H1 (cell line): ENCODE measurements at regions not wholly inside any gene's neighbourhood (a gene's known extent, or its start where the extent isn't known, plus 50 kb on each side); places are given as distances from the start of the nearest gene placed in this dataset.

Experiments used
- CTCF ChIA-PET: fragments of 300-600 bp; sonication (Branson Sonifier 250); formaldehyde crosslinking; loops from one replicate; lab custom pipeline; 2021; ENCODE audit not compliant: partially characterized antibody; lab: Charles Lee
- POLR2A ChIA-PET: fragments of 300-600 bp; sonication (Branson Sonifier 250); formaldehyde crosslinking; loops from one replicate; lab custom pipeline; 2021; ENCODE audit warnings: inconsistent platforms; ENCODE audit not compliant: partially characterized antibody; lab: Charles Lee
- DNase-seq, 2 experiments: peaks; one replicate each; pipeline versions ENCODE4 v3.0.0 to v3.0.0-alpha.2; 2010 to 2022; ENCODE audit warnings: low spot score in 2 of 2, low read depth in 1 of 2, mixed read lengths in 1 of 2
- FAIRE-seq: peaks from 2 replicates; lab custom pipeline; 2011; peaks lifted over from hg19 to GRCh38; lab: Jason Lieb, UNC
- H2AFZ ChIP-seq: 2 replicates; pipeline ENCODE4 v1.8.1; 2012; ENCODE audit warnings: low read length, inconsistent platforms
- H2AK5ac ChIP-seq: 2 replicates; pipeline ENCODE4 v1.6.1; 2013; ENCODE audit warnings: low read depth, low read length
- H2BK120ac ChIP-seq: replicated peaks from 2 replicates; pipeline ENCODE3; 2013; ENCODE audit warnings: low read depth, low read length, inconsistent platforms
- H2BK12ac ChIP-seq: 2 replicates; pipeline ENCODE4 v1.6.1; 2013; ENCODE audit warnings: low read depth, low read length
- H2BK15ac ChIP-seq: 2 replicates; pipeline ENCODE4 v1.6.1; 2013; ENCODE audit warnings: low read length
- H2BK20ac ChIP-seq: 2 replicates; pipeline ENCODE4 v1.6.1; 2013; ENCODE audit warnings: low read length
- H2BK5ac ChIP-seq: 2 replicates; pipeline ENCODE4 v1.6.1; 2013; ENCODE audit warnings: low read depth, low read length
- H3K14ac ChIP-seq: 2 replicates; pipeline ENCODE4 v1.6.1; 2013; ENCODE audit warnings: inconsistent platforms; ENCODE audit not compliant: insufficient read length
- H3K18ac ChIP-seq: 2 replicates; pipeline ENCODE4 v1.6.1; 2013; ENCODE audit warnings: low read length; ENCODE audit errors: extremely low read depth
- H3K23ac ChIP-seq: 2 replicates; pipeline ENCODE4 v1.6.1; 2013; ENCODE audit warnings: inconsistent platforms; ENCODE audit not compliant: insufficient read length
- H3K23me2 ChIP-seq: 2 replicates; pipeline ENCODE4 v1.6.1; 2013; ENCODE audit warnings: low read depth, low read length
- H3K27ac ChIP-seq: 2 replicates; pipeline ENCODE4 v1.6.1; 2011; ENCODE audit warnings: low read depth, low read length, inconsistent platforms
- H3K27me3 ChIP-seq, 4 experiments: replicated peaks in 1 of 4; 1 replicate in 1 of 4; 2 replicates in 3 of 4; pipeline versions ENCODE4 v1.6.1 to v1.8.1; 2011 to 2013; ENCODE audit warnings: low read length in 3 of 4, mild to moderate bottlenecking in 3 of 4, inconsistent platforms in 2 of 4, mixed read lengths in 2 of 4, moderate library complexity in 1 of 4; ENCODE audit not compliant: control insufficient read depth in 3 of 4, insufficient read depth in 3 of 4; ENCODE audit errors: extremely low read depth in 1 of 4
- H3K36me3 ChIP-seq, 4 experiments: 2 replicates each; pipeline versions ENCODE4 v1.6.1 to v1.8.1; 2011 to 2013; ENCODE audit warnings: mild to moderate bottlenecking in 4 of 4, low read length in 3 of 4, moderate library complexity in 2 of 4, control low read depth in 1 of 4, inconsistent platforms in 1 of 4; ENCODE audit not compliant: insufficient read depth in 4 of 4, control insufficient read depth in 2 of 4
- H3K4ac ChIP-seq: replicated peaks from 2 replicates; pipeline ENCODE3; 2013; ENCODE audit warnings: low read length, low read depth, mixed read lengths, inconsistent platforms; ENCODE audit not compliant: insufficient read length
- H3K4me1 ChIP-seq, 4 experiments: replicated peaks in 1 of 4; 1 replicate in 1 of 4; 2 replicates in 3 of 4; pipeline versions ENCODE4 v1.6.1 to v1.8.1; 2011 to 2013; ENCODE audit warnings: low read length in 3 of 4, inconsistent platforms in 2 of 4, mixed read lengths in 1 of 4; ENCODE audit not compliant: insufficient read depth in 4 of 4, control insufficient read depth in 3 of 4
- H3K4me2 ChIP-seq, 2 experiments: 2 replicates each; pipeline versions ENCODE4 v1.6.1 to v1.8.1; 2011 to 2013; ENCODE audit warnings: low read depth in 2 of 2, low read length in 2 of 2, control low read depth in 1 of 2, inconsistent platforms in 1 of 2, mild to moderate bottlenecking in 1 of 2; ENCODE audit not compliant: insufficient read depth in 1 of 2
- H3K4me3 ChIP-seq, 4 experiments: fragments of 200-600, 300-600 bp in 1 of 4; sonication (generic), shearing (Covaris generic), sonication (Bioruptor Twin) in 1 of 4; 2 replicates each; pipeline versions ENCODE4 v1.5.1 to v1.8.1; 2011 to 2016; ENCODE audit warnings: low read length in 4 of 4, low read depth in 3 of 4, control low read depth in 2 of 4, inconsistent platforms in 2 of 4, mild to moderate bottlenecking in 2 of 4, mixed read lengths in 1 of 4, moderate library complexity in 1 of 4; ENCODE audit not compliant: insufficient read depth in 2 of 4; ENCODE audit errors: extremely low read depth in 1 of 4
- H3K56ac ChIP-seq: replicated peaks from 2 replicates; pipeline ENCODE3; 2013; ENCODE audit warnings: low read depth, mild to moderate bottlenecking, mixed read lengths, low read length, inconsistent platforms; ENCODE audit not compliant: insufficient read length
- H3K79me1 ChIP-seq: 2 replicates; pipeline ENCODE4 v1.6.1; 2013; ENCODE audit warnings: low read depth, low read length, control low read depth
- H3K79me2 ChIP-seq, 2 experiments: 2 replicates each; pipeline versions ENCODE4 v1.6.1 to v1.8.1; 2012 to 2013; ENCODE audit warnings: low read length in 2 of 2, mild to moderate bottlenecking in 2 of 2, inconsistent platforms in 1 of 2; ENCODE audit not compliant: insufficient read depth in 2 of 2, control insufficient read depth in 1 of 2
- H3K9ac ChIP-seq, 4 experiments: replicated peaks in 1 of 4; 1 replicate in 1 of 4; 2 replicates in 3 of 4; pipeline versions ENCODE4 v1.6.1 to v1.8.1; 2011 to 2013; ENCODE audit warnings: low read depth in 3 of 4, low read length in 3 of 4, control low read depth in 2 of 4, mild to moderate bottlenecking in 2 of 4, moderate library complexity in 2 of 4, inconsistent platforms in 1 of 4; ENCODE audit errors: extremely low read depth in 1 of 4
- H3K9me3 ChIP-seq, 2 experiments: 2 replicates each; pipeline versions ENCODE4 v1.6.1 to v1.8.1; 2012 to 2013; ENCODE audit warnings: mild to moderate bottlenecking in 2 of 2, moderate library complexity in 2 of 2, control low read depth in 1 of 2, inconsistent platforms in 1 of 2, low read depth in 1 of 2, low read length in 1 of 2, mixed read lengths in 1 of 2; ENCODE audit not compliant: insufficient read depth in 2 of 2
- H4K20me1 ChIP-seq, 2 experiments: replicated peaks in 1 of 2; 2 replicates each; pipeline versions ENCODE3 to v1.8.1; 2011 to 2013; ENCODE audit warnings: inconsistent platforms in 2 of 2, low read length in 2 of 2, mild to moderate bottlenecking in 1 of 2; ENCODE audit not compliant: insufficient read depth in 2 of 2, control insufficient read depth in 1 of 2
- H4K5ac ChIP-seq: 2 replicates; pipeline ENCODE4 v1.6.1; 2013; ENCODE audit warnings: low read length, low read depth, mixed read lengths, inconsistent platforms; ENCODE audit not compliant: insufficient read length
- H4K8ac ChIP-seq: 2 replicates; pipeline ENCODE4 v1.8.0; 2013; ENCODE audit warnings: mild to moderate bottlenecking, moderate library complexity, low read length, inconsistent platforms; ENCODE audit not compliant: insufficient read depth; ENCODE audit errors: extremely low read depth
- H4K91ac ChIP-seq: replicated peaks from 2 replicates; pipeline ENCODE3; 2013; ENCODE audit warnings: low read length, mixed read lengths, inconsistent platforms; ENCODE audit not compliant: insufficient read length
- SP4 ChIP-seq: IDR thresholded peaks from 2 replicates; pipeline ENCODE4 v1.6.1; 2012; ENCODE audit warnings: low read length, inconsistent platforms
- TEAD4 ChIP-seq: IDR thresholded peaks from 2 replicates; pipeline ENCODE4 v1.6.1; 2012; ENCODE audit warnings: low read depth, low read length, inconsistent platforms, mixed read lengths
- ZNF274 ChIP-seq: IDR thresholded peaks from 2 replicates; pipeline ENCODE4 v1.7.0; 2012; ENCODE audit warnings: low read length, borderline replicate concordance; ENCODE audit errors: extremely low read depth
- WGBS, 2 experiments: shearing (Covaris generic) in 1 of 2; methylation state at CpG; one replicate each; pipeline versions ENCODE4 v1.1.6 to v1.1.7; 2013 to 2015; ENCODE audit warnings: low lambda C conversion rate in 2 of 2, mixed read lengths in 2 of 2, inconsistent platforms in 1 of 2, low coverage in 1 of 2, missing lambda C conversion rate in 1 of 2; ENCODE audit not compliant: insufficient replicate concordance in 2 of 2, insufficient coverage in 1 of 2, insufficient read length in 1 of 2; ENCODE audit errors: extremely low coverage in 1 of 2, missing lambda C conversion rate in 1 of 2; 5-methylcytosine and 5-hydroxymethylcytosine counted together

DNA sequence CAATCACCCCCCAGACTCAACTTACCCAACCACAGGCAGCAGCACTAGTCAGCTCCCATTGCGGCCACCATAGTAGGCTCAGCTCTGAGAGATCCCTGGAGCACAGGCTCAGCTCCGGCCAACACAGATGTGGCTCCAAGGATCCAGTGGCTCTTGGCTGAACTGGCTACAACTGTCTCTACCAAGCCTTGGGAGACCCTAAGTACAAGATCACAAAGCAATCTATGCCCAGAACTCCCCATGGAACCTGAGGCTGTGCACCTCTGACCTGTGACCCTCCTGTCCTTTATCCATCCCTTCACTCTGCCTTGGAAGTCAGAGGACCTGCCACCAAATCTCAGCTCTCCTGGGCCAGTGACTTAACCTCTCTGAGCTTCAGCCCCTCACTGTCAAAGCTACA is 61.8 kb upstream of the GJB5 start:
- no peaks in the 10 kb centered on the region; a peak in 1 of 7 replicates for H3K4me1 ChIP-seq
- H3K23me2 ChIP-seq = no peaks in the 10 kb centered on the region
- H3K18ac ChIP-seq = no peak overlapping the region
- no peaks in the 10 kb centered on the region for H4K20me1 ChIP-seq
- H4K91ac ChIP-seq = no peak overlapping the region
- FAIRE-seq = no peak
- no peak overlapping the region for H2BK120ac ChIP-seq
- WGBS, 2 experiments = 76% methylated on average over 2 of the region's 2 CpGs; no CpG with 5 or more reads in 1 of the 2 experiments
- POLR2A ChIA-PET = no interaction called here
- CTCF ChIA-PET = interaction anchor here (0.7 to 1.5 kb wide), 3 partner anchors 11 to 233 kb away, joined by 3 to 4 read pairs (median 3); no protein-coding TSS in a partner anchor
- no peak overlapping the region for H2BK5ac ChIP-seq
- no peak overlapping the region for H3K4me2 ChIP-seq
- no peak overlapping the region for H2BK12ac ChIP-seq
- H3K4me3 ChIP-seq = no peak overlapping the region
- H4K8ac ChIP-seq = peak overlapping the region; percentile 5; the same call in 1 of the 2 replicates
- H2BK15ac ChIP-seq = no peak overlapping the region
- no peak overlapping the region for H3K4ac ChIP-seq
- no peaks in the 10 kb centered on the region for H3K36me3 ChIP-seq
- H4K5ac ChIP-seq = no peak overlapping the region
- H3K56ac ChIP-seq = no peak overlapping the region
- no peak overlapping the region for H3K23ac ChIP-seq
- TF ChIP-seq TEAD4 (no peak), ZNF274 (no peak), SP4 (no peak)
- TF ChIP-seq, all 59 proteins: peak for 0
- Histone ChIP-seq H3K9me3 (no peaks in the 10 kb centered on the region), H2BK20ac (no peak overlapping the region), H3K79me2 (no peaks in the 10 kb centered on the region), H2AK5ac (no peak overlapping the region), H2AFZ (no peak overlapping the region), H3K27ac (no peak overlapping the region), H3K14ac (no peak overlapping the region), H3K9ac (no peak overlapping the region), H3K27me3 (no peaks in the 10 kb centered on the region; a peak in 1 of 7 replicates), H3K79me1 (no peaks in the 10 kb centered on the region)
- DNase-seq = peak in 1 of 2 experiments; percentile 28
